ENCODE measurements at regions not wholly inside any gene's neighbourhood (a gene's known extent, or its start where the extent isn't known, plus 50 kb on each side); places are given as distances from the start of the nearest gene placed in this dataset.

- H3K4me2 ChIP-seq (ENCODE audit: low read length), result no peak overlapping the region
Measured at GRCh38 chr5:82785456-82785855, 291.7 kb downstream of the TMEM167A start.

DNA sequence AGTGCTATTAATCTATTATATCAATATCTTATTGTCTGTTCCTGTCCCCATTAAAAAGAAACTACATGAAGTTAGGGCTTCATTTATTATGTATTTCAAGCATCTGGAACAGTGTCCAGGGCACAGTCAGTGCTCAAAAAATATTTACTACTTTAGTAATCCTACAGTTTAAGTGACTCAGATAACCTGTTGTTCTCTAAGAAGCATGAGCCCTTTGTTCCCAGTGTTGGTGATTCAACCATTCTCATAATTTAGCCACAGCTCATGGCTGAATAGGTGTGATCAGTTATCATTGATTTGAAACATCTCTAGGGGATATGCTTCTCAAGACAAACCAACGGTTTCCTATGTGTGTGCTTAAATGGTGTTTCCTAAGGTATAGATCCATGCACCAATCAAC, 292.7 kb downstream of the TMEM167A start:
- H3K4me2 ChIP-seq (ENCODE audit: low read length), result no peak overlapping the region

More at GRCh38 chr5:82785456-82785855, 291.7 kb downstream of the TMEM167A start:
- H3K9me3 ChIP-seq (ENCODE audit: control insufficient read depth, low read length), result no peaks in the 10 kb centered on the region
- H3K4me1 ChIP-seq, result no peaks in the 10 kb centered on the region
- H3K4me3 ChIP-seq (ENCODE audit: low read depth, low read length), result no peak overlapping the region
- no peak overlapping the region for H3K27ac ChIP-seq
- no peaks in the 10 kb centered on the region for H3K36me3 ChIP-seq (ENCODE audit: control insufficient read depth, insufficient read depth, low read length)
- no peak overlapping the region for H3K9ac ChIP-seq
- TF ChIP-seq, protein P1, sequence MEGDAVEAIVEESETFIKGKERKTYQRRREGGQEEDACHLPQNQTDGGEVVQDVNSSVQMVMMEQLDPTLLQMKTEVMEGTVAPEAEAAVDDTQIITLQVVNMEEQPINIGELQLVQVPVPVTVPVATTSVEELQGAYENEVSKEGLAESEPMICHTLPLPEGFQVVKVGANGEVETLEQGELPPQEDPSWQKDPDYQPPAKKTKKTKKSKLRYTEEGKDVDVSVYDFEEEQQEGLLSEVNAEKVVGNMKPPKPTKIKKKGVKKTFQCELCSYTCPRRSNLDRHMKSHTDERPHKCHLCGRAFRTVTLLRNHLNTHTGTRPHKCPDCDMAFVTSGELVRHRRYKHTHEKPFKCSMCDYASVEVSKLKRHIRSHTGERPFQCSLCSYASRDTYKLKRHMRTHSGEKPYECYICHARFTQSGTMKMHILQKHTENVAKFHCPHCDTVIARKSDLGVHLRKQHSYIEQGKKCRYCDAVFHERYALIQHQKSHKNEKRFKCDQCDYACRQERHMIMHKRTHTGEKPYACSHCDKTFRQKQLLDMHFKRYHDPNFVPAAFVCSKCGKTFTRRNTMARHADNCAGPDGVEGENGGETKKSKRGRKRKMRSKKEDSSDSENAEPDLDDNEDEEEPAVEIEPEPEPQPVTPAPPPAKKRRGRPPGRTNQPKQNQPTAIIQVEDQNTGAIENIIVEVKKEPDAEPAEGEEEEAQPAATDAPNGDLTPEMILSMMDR (IDR thresholded peaks at IDR 0.05), result no peak
- H3K27me3 ChIP-seq (ENCODE audit: control insufficient read depth, insufficient read depth, low read length), result no peaks in the 10 kb centered on the region
- H3K79me2 ChIP-seq, result no peaks in the 10 kb centered on the region
- H2AFZ ChIP-seq, result no peak overlapping the region

DNA sequence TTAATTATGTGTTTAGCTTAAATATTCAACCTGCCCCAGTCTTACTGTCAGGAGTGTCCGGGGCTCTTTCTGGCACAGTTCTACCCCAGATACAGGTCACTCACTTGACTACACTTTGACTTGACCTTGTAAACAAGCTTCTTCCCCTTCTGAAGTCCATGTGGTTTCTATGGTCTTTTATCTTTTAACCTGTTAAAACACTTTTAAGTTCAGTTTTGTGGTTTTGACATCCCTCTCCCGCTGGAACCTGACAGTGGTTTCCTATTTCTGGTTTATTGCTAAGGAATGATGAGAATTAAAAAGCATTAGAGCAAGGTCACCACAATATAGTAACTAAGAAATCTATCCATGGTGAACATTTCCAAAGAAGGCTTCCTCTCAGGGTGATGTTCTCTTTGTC, 300.1 kb downstream of the TMEM167A start:
- no peaks in the 10 kb centered on the region for H3K36me3 ChIP-seq (ENCODE audit: control insufficient read depth, insufficient read depth, low read length)
- H3K9me3 ChIP-seq (ENCODE audit: control insufficient read depth, low read length), result no peaks in the 10 kb centered on the region
- no peaks in the 10 kb centered on the region for H3K79me2 ChIP-seq
- H2AFZ ChIP-seq, result no peak overlapping the region
- H3K4me3 ChIP-seq (ENCODE audit: low read depth, low read length), result no peak overlapping the region
- no peaks in the 10 kb centered on the region for H3K4me1 ChIP-seq
- TF ChIP-seq, protein P1 (IDR thresholded peaks at IDR 0.05), result no peak
- H3K27me3 ChIP-seq (ENCODE audit: control insufficient read depth, insufficient read depth, low read length), result no peaks in the 10 kb centered on the region
- H3K4me2 ChIP-seq (ENCODE audit: low read length), result no peak overlapping the region
- no peak overlapping the region for H3K9ac ChIP-seq
- H3K27ac ChIP-seq, result no peak overlapping the region

More for the DNA sequence above, 292.7 kb downstream of the TMEM167A start:
- H3K27me3 ChIP-seq (ENCODE audit: control insufficient read depth, insufficient read depth, low read length), result no peaks in the 10 kb centered on the region
- TF ChIP-seq, protein P1 (IDR thresholded peaks at IDR 0.05), result no peak
- H3K36me3 ChIP-seq (ENCODE audit: control insufficient read depth, insufficient read depth, low read length), result no peaks in the 10 kb centered on the region
- H3K9ac ChIP-seq, result no peak overlapping the region
- H3K27ac ChIP-seq, result no peak overlapping the region
- H3K4me1 ChIP-seq, result no peaks in the 10 kb centered on the region
- no peak overlapping the region for H2AFZ ChIP-seq
- H3K9me3 ChIP-seq (ENCODE audit: control insufficient read depth, low read length), result no peaks in the 10 kb centered on the region
- no peaks in the 10 kb centered on the region for H3K79me2 ChIP-seq
- H3K4me3 ChIP-seq (ENCODE audit: low read depth, low read length), result no peak overlapping the region

- H3K27me3 ChIP-seq (ENCODE audit: control insufficient read depth, insufficient read depth, low read length), result no peaks in the 10 kb centered on the region
Measured at GRCh38 chr5:82772281-82772680, 304.9 kb downstream of the TMEM167A start.

GRCh38 chr5:82766206-82766605, 311.0 kb downstream of the TMEM167A start:
- TF ChIP-seq, protein P1 (IDR thresholded peaks at IDR 0.05), result no peak
- Histone ChIP-seq H3K27ac (no peak overlapping the region), H2AFZ (no peak overlapping the region)

More at GRCh38 chr5:82772281-82772680, 304.9 kb downstream of the TMEM167A start:
- Histone ChIP-seq H2AFZ (no peak overlapping the region), H3K27ac (no peak overlapping the region), H3K4me2 (ENCODE audit: low read length) (no peak overlapping the region), H3K9ac (no peak overlapping the region), H3K79me2 (no peaks in the 10 kb centered on the region), H3K36me3 (ENCODE audit: control insufficient read depth, insufficient read depth, low read length) (no peaks in the 10 kb centered on the region), H3K4me3 (ENCODE audit: low read depth, low read length) (no peak overlapping the region), H3K4me1 (no peaks in the 10 kb centered on the region), H3K9me3 (ENCODE audit: control insufficient read depth, low read length) (no peaks in the 10 kb centered on the region)
- TF ChIP-seq, protein P1 (IDR thresholded peaks at IDR 0.05), result no peak

More at GRCh38 chr5:82766206-82766605, 311.0 kb downstream of the TMEM167A start:
- no peaks in the 10 kb centered on the region for H3K27me3 ChIP-seq (ENCODE audit: control insufficient read depth, insufficient read depth, low read length)
- no peaks in the 10 kb centered on the region for H3K4me1 ChIP-seq
- no peak overlapping the region for H3K4me2 ChIP-seq (ENCODE audit: low read length)
- no peak overlapping the region for H3K9ac ChIP-seq
- H3K9me3 ChIP-seq (ENCODE audit: control insufficient read depth, low read length), result no peaks in the 10 kb centered on the region
- H3K36me3 ChIP-seq (ENCODE audit: control insufficient read depth, insufficient read depth, low read length), result no peaks in the 10 kb centered on the region
- H3K79me2 ChIP-seq, result no peaks in the 10 kb centered on the region
- H3K4me3 ChIP-seq (ENCODE audit: low read depth, low read length), result no peak overlapping the region

All from parathyroid adenoma (tissue), 2 donors.